SU-DHL-6 (cell line): ENCODE measurements at regions not wholly inside any gene's neighbourhood (a gene's known extent, or its start where the extent isn't known, plus 50 kb on each side); places are given as distances from the start of the nearest gene placed in this dataset.
"Not testable (repeated sequence)": the region's sequence is repeated elsewhere in the genome, so short reads cannot be mapped to it uniquely, and the experiment has no call there.

Experiments used
- H2AFZ ChIP-seq: fragments of 200-600 bp; sonication (generic); 2 replicates; pipeline ENCODE4 v1.6.1; 2014; ENCODE audit warnings: low read depth, mild to moderate bottlenecking, moderate library complexity, mixed read lengths, antibody characterized with exemption, low read length; ENCODE audit not compliant: severe bottlenecking
- H3F3A ChIP-seq: fragments of 200-600 bp; shearing (Covaris generic); 2 replicates; pipeline ENCODE4 v1.6.0; 2016; ENCODE audit warnings: antibody characterized with exemption, mild to moderate bottlenecking; ENCODE audit not compliant: insufficient read depth
- H3K27ac ChIP-seq: fragments of 200-600 bp; sonication (generic); 2 replicates; pipeline ENCODE4 v1.5.1; 2016; ENCODE audit warnings: low read depth, mild to moderate bottlenecking, low read length, moderate library complexity, mixed read lengths
- H3K27me3 ChIP-seq: fragments of 200-600 bp; sonication (generic), shearing (Covaris generic); 2 replicates; pipeline ENCODE4 v1.6.0; 2014; ENCODE audit warnings: mild to moderate bottlenecking, low read length
- H3K36me3 ChIP-seq: fragments of 200-600 bp; sonication (generic); 2 replicates; pipeline ENCODE4 v1.6.1; 2014; ENCODE audit warnings: mild to moderate bottlenecking, low read length, mixed read lengths
- H3K4me2 ChIP-seq: fragments of 300-600, 200-600 bp; shearing (Covaris generic), sonication (generic); 2 replicates; pipeline ENCODE4 v1.6.0; 2014; ENCODE audit warnings: low read length, low read depth, mild to moderate bottlenecking; ENCODE audit not compliant: poor library complexity, severe bottlenecking
- H3K4me3 ChIP-seq: fragments of 200-600 bp; sonication (generic); 2 replicates; pipeline ENCODE4 v1.5.1; 2014; ENCODE audit warnings: antibody characterized with exemption, low read length, mild to moderate bottlenecking, mixed read lengths; ENCODE audit not compliant: insufficient read depth, poor library complexity, severe bottlenecking
- H3K79me2 ChIP-seq: fragments of 200-600 bp; sonication (generic); 2 replicates; pipeline ENCODE4 v1.6.1; 2014; ENCODE audit warnings: mild to moderate bottlenecking, low read length, moderate library complexity; ENCODE audit not compliant: insufficient read depth
- H3K9ac ChIP-seq: fragments of 200-600 bp; sonication (generic); 2 replicates; pipeline ENCODE4 v1.7.0; 2014; ENCODE audit warnings: mild to moderate bottlenecking, low read length
- H3K9me2 ChIP-seq: fragments of 200-600 bp; sonication (generic); replicated peaks from 2 replicates; pipeline ENCODE4 v1.6.1; 2014; ENCODE audit warnings: low read length; ENCODE audit not compliant: insufficient read depth
- H3K9me3 ChIP-seq: fragments of 200-600 bp; sonication (generic); 2 replicates; pipeline ENCODE4 v1.6.1; 2014; ENCODE audit warnings: low read length, mixed read lengths; ENCODE audit not compliant: insufficient read depth
- H4K20me1 ChIP-seq: fragments of 200-600 bp; sonication (generic); 2 replicates; pipeline ENCODE4 v1.6.1; 2014; ENCODE audit warnings: low read depth, mild to moderate bottlenecking, antibody characterized with exemption, low read length, moderate library complexity, mixed read lengths
- CTCF ChIP-seq: fragments of 200-600 bp; sonication (generic); IDR thresholded peaks from one replicate; pipeline ENCODE4 v1.5.1; 2017; ENCODE audit warnings: antibody characterized with exemption, mild to moderate bottlenecking, low read length, moderate library complexity; ENCODE audit not compliant: insufficient read depth, poor library complexity, severe bottlenecking
- EZH2phosphoT487 ChIP-seq: fragments of 200-600 bp; sonication (generic), shearing (Covaris generic); conservative IDR thresholded peaks from 2 replicates; pipeline ENCODE4 v1.6.1; 2018; ENCODE audit warnings: mild to moderate bottlenecking, antibody characterized with exemption, low read length, moderate library complexity, mixed read lengths

DNA sequence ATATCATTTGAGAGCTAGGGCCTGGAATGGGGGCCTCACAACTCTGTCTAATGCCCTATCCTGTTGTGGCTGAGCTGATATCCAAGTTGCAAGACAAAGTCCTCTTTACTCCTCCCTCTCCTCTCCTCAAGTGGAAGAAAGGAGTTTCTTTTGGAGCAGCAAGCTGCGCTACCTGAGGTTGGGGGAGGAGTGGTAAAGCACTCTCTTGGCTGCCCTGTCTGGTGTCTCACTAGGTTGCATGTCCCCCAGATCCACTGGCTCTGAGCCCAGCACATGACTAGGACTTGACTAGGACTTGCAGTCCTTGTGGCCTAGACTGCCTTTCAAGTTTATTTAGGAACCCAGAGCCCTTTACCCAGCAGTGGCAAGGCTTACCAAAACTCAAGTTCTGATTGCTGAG is 141.1 kb upstream of the SETMAR start:
- Histone ChIP-seq H3K79me2 (no peaks in the 10 kb centered on the region), H3K36me3 (no peaks in the 10 kb centered on the region), H3K27ac (no peak overlapping the region), H3K27me3 (no peaks in the 10 kb centered on the region), H3F3A (no peaks in the 10 kb centered on the region), H3K9ac (no peak overlapping the region), H3K9me2 (no peaks in the 10 kb centered on the region), H3K4me3 (no peak overlapping the region), H3K4me2 (no peak overlapping the region), H3K9me3 (no peaks in the 10 kb centered on the region), H4K20me1 (no peaks in the 10 kb centered on the region), H2AFZ (no peak overlapping the region)
- no peak for TF ChIP-seq EZH2phosphoT487
- TF ChIP-seq CTCF: no peak

DNA sequence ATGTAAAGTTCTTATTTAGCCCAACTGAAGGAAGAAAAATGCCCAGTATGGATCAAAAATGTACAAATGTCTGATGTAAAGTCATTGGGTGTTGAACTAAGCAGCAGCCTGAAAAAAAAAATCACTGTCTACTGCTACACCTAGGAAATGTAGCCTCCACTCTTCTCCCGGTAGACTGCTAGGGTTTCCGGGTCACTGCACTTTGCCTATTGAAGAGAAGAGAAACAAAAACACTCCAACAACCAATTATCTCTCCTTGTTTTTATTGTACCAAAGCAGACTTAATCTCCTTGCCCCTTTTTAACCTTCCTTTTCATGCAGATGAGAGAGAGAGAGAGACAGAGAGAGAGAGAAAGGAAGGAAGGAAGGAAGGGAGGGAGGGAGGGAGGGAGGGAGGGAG is 140.2 kb upstream of the SETMAR start:
- H3K9me3 ChIP-seq: no peaks in the 10 kb centered on the region

DNA sequence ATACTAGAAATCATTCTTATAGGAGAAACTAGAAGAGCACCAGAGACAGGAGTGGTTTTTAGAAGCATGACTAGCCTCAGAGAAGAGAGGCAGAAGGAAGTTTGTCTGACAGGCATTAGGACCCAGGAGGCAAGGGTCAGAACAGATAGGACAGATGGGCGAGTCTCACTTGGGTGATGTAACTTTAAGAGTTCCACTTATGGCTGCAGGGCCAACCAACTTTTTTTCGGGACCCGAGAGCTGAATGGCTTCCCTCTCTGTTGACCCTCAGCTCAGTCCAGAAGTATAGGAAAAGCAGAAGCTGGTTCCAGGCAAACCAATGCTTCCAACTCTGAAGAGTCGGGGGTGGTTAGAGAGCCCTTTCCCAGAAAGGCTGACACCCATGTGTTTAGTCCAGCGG is 136.6 kb upstream of the SETMAR start:
- Histone ChIP-seq H3K4me2 (no peak overlapping the region), H3K27ac (no peak overlapping the region), H3K27me3 (no peaks in the 10 kb centered on the region), H3K9me3 (no peaks in the 10 kb centered on the region), H4K20me1 (no peaks in the 10 kb centered on the region), H3K9ac (no peak overlapping the region), H3F3A (no peaks in the 10 kb centered on the region), H3K79me2 (no peaks in the 10 kb centered on the region), H3K9me2 (no peaks in the 10 kb centered on the region), H3K4me3 (no peak overlapping the region), H2AFZ (no peak overlapping the region), H3K36me3 (no peaks in the 10 kb centered on the region)
- no peak for TF ChIP-seq CTCF

More for the DNA sequence above, 140.2 kb upstream of the SETMAR start:
- no peak overlapping the region for H3K4me3 ChIP-seq
- no peak overlapping the region for H3K27ac ChIP-seq
- H3K79me2 ChIP-seq: no peaks in the 10 kb centered on the region
- no peaks in the 10 kb centered on the region for H3K27me3 ChIP-seq
- TF ChIP-seq CTCF (no peak), EZH2phosphoT487 (no peak)
- no peak overlapping the region for H3K4me2 ChIP-seq
- no peak overlapping the region for H2AFZ ChIP-seq
- H4K20me1 ChIP-seq: no peaks in the 10 kb centered on the region
- no peaks in the 10 kb centered on the region for H3K36me3 ChIP-seq
- no peaks in the 10 kb centered on the region for H3K9me2 ChIP-seq
- H3K9ac ChIP-seq: no peak overlapping the region
- H3F3A ChIP-seq: no peaks in the 10 kb centered on the region

- not testable (repeated sequence) for H3K4me2 ChIP-seq, H4K20me1 ChIP-seq, H3K9me3 ChIP-seq, H3K27me3 ChIP-seq, H3K9me2 ChIP-seq, H2AFZ ChIP-seq, H3K27ac ChIP-seq, H3K79me2 ChIP-seq, H3F3A ChIP-seq, H3K9ac ChIP-seq, H3K4me3 ChIP-seq, H3K36me3 ChIP-seq
Observed at GRCh38 chr3:4167230-4167629, 135.9 kb upstream of the SETMAR start.
